HFFc6 (cell line): ENCODE measurements at regions not wholly inside any gene's neighbourhood (a gene's known extent, or its start where the extent isn't known, plus 50 kb on each side); places are given as distances from the start of the nearest gene placed in this dataset.

Experiments
- DNase-seq: peaks from one replicate; pipeline ENCODE4 v3.0.0-alpha.2; 2018
- H3K27ac Mint-ChIP-seq: 2 replicates; pipeline ENCODE4 v1.8.0; 2020; ENCODE audit warnings: mild to moderate bottlenecking, mixed read lengths
- H3K27me3 Mint-ChIP-seq: 2 replicates; pipeline ENCODE4 v1.8.0; 2021; ENCODE audit warnings: mild to moderate bottlenecking, moderate library complexity, mixed read lengths; ENCODE audit not compliant: insufficient read depth
- H3K36me3 Mint-ChIP-seq: 2 replicates; pipeline ENCODE4 v1.8.0; 2021; ENCODE audit warnings: low read depth, mixed read lengths
- H3K4me1 Mint-ChIP-seq: 2 replicates; pipeline ENCODE4 v1.8.0; 2020; ENCODE audit warnings: low read depth, mixed read lengths
- H3K4me3 Mint-ChIP-seq: 2 replicates; pipeline ENCODE4 v1.8.0; 2020; ENCODE audit warnings: mild to moderate bottlenecking, moderate library complexity, mixed read lengths
- H3K9me3 Mint-ChIP-seq: 2 replicates; pipeline ENCODE4 v1.8.0; 2020; ENCODE audit warnings: mild to moderate bottlenecking, mixed read lengths
- TF ChIP-seq, protein P1 (sequence below): fragments of 200-600 bp; sonication (generic); IDR thresholded peaks from 2 replicates; pipeline ENCODE4 v1.5.0; 2021; ENCODE audit warnings: antibody characterized with exemption, mild to moderate bottlenecking

DNA sequence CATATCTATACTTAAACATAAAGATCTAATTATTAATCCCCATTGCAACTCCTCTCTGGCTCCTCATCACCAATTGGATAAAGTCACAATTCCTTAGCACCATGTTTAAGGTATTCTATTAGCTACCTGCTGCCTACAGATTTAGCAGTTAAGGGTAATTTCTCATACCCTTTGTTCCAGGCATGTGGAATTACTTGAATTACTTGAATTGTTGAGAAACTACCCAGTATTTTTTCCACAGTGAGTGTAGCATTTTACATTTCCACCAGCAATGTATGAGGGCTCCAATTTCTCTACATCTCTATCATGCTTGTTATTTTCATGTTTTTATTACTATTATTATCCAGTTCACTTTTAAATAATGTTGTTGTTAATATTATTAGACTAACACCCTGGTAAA is 86.4 kb downstream of the P2RY1 start:
- Mint-ChIP-seq H3K36me3 (no peaks in the 10 kb centered on the region), H3K4me1 (no peaks in the 10 kb centered on the region), H3K4me3 (no peak overlapping the region), H3K27ac (no peak overlapping the region), H3K9me3 (peaks cover 11% of the 10 kb centered on the region), H3K27me3 (peaks cover 1% of the 10 kb centered on the region; the same call in 1 of the 2 replicates)
- no peak for DNase-seq
- TF ChIP-seq, protein P1, sequence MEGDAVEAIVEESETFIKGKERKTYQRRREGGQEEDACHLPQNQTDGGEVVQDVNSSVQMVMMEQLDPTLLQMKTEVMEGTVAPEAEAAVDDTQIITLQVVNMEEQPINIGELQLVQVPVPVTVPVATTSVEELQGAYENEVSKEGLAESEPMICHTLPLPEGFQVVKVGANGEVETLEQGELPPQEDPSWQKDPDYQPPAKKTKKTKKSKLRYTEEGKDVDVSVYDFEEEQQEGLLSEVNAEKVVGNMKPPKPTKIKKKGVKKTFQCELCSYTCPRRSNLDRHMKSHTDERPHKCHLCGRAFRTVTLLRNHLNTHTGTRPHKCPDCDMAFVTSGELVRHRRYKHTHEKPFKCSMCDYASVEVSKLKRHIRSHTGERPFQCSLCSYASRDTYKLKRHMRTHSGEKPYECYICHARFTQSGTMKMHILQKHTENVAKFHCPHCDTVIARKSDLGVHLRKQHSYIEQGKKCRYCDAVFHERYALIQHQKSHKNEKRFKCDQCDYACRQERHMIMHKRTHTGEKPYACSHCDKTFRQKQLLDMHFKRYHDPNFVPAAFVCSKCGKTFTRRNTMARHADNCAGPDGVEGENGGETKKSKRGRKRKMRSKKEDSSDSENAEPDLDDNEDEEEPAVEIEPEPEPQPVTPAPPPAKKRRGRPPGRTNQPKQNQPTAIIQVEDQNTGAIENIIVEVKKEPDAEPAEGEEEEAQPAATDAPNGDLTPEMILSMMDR = no peak

DNA sequence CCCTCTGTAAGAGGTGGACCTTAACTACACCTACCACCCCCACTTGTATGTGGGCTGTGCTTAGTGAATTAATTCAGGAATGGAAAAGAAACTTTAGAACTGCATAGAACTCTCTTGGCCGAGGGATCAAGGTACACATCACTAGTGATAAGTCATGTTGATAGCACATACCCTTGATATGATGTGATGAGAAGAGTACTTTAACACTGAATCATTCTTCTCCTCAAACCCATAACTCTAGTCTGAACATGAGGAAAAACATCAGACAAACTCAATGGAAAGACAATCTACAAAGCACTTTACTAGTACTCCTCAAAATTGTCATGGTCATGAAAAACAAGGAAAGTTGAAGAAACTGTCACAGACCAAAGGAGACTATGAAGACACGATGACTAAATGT is 87.6 kb downstream of the P2RY1 start:
- H3K36me3 Mint-ChIP-seq = no peaks in the 10 kb centered on the region
- TF ChIP-seq, protein P1 = no peak
- peaks cover 1% of the 10 kb centered on the region; the same call in 1 of the 2 replicates for H3K27me3 Mint-ChIP-seq
- H3K27ac Mint-ChIP-seq = no peak overlapping the region
- H3K4me1 Mint-ChIP-seq = no peaks in the 10 kb centered on the region
- DNase-seq = no peak
- H3K9me3 Mint-ChIP-seq = peaks cover 5% of the 10 kb centered on the region
- H3K4me3 Mint-ChIP-seq = no peak overlapping the region

DNA sequence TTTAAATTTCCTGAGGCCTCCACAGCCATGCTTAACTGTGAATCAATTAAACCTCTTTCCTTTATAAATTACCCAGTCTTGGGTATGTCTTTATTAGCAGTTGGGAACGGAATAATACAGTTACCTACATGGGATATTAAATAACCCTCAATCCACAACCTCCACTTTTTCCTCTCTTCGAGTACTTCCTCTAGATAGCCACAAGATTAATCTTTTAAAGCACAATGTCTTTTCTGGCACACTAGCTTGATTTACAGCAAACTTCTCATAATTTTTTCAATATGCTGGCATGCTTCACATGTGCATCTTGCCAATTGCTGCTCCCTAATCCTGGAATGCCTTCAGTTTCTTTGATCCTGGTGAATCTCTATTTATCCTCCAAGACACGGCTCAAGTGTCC is 92.2 kb downstream of the P2RY1 start:
- peaks cover 5% of the 10 kb centered on the region for H3K9me3 Mint-ChIP-seq
- no peaks in the 10 kb centered on the region for H3K36me3 Mint-ChIP-seq
- peaks cover 1% of the 10 kb centered on the region; the same call in 1 of the 2 replicates for H3K27me3 Mint-ChIP-seq
- no peak overlapping the region for H3K4me3 Mint-ChIP-seq
- H3K4me1 Mint-ChIP-seq = no peaks in the 10 kb centered on the region
- TF ChIP-seq, protein P1 = no peak
- no peak for DNase-seq
- no peak overlapping the region for H3K27ac Mint-ChIP-seq

DNA sequence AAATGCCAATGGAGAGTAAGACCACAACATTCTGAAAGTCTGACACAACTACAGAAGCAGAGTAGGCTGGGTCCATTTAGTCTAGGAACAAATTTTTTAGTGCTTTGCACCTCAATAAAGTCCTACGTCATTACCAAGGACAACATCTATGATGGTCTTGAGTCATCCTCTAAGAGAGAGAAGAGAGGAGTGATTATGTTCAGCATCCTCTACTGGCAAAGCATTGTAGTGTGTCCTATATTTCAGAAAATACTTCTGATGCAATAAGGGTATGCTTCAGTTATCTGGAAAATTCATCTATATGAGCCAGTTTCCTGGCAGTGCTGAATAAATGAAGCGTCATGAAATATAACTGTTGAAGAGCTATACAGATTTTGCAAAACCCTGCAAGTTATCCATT is 95.6 kb downstream of the P2RY1 start:
- no peak overlapping the region for H3K27ac Mint-ChIP-seq
- no peaks in the 10 kb centered on the region for H3K27me3 Mint-ChIP-seq
- peaks cover 10% of the 10 kb centered on the region for H3K9me3 Mint-ChIP-seq
- no peak for DNase-seq
- no peak overlapping the region for H3K4me3 Mint-ChIP-seq
- TF ChIP-seq, protein P1 = no peak
- H3K36me3 Mint-ChIP-seq = no peaks in the 10 kb centered on the region
- no peaks in the 10 kb centered on the region for H3K4me1 Mint-ChIP-seq

DNA sequence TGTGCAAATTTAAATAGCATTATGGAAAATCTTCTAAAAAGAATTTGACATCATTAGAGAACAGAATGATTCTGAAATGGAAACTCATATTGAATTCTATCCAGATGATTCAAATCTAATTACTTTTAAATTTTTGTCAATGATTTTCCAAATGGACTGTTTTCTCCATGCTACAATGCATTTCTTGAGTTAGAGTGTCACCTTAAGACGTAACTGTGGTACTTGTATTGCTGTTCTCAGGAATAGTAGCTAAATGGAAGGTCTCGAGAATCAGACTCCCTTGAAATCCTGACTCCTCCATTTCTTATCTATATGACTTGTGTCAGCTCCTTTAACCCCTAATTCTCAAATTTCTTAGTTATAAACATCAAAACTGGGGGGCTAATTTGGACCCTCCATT is 102.3 kb downstream of the P2RY1 start:
- DNase-seq = no peak
- H3K27ac Mint-ChIP-seq = no peak overlapping the region
- H3K27me3 Mint-ChIP-seq = no peaks in the 10 kb centered on the region
- no peaks in the 10 kb centered on the region for H3K4me1 Mint-ChIP-seq
- TF ChIP-seq, protein P1 = no peak
- H3K9me3 Mint-ChIP-seq = peaks cover 10% of the 10 kb centered on the region
- no peaks in the 10 kb centered on the region for H3K36me3 Mint-ChIP-seq
- H3K4me3 Mint-ChIP-seq = no peak overlapping the region
